ENCODE measurements at regions not wholly inside any gene's neighbourhood (a gene's known extent, or its start where the extent isn't known, plus 50 kb on each side); places are given as distances from the start of the nearest gene placed in this dataset.

- no peak overlapping the region for H3K4me3 ChIP-seq (ENCODE audit: low read length in 3 of 3)
- no peaks in the 10 kb centered on the region for H3K4me1 ChIP-seq (ENCODE audit: control insufficient read depth in 2 of 3, insufficient read depth in 2 of 3, low read depth in 1 of 3, low read length in 3 of 3)
- FAIRE-seq: no peak
- no peak overlapping the region for H3K9ac ChIP-seq (ENCODE audit: low read length in 3 of 3)
- no peak overlapping the region for H3K27ac ChIP-seq (ENCODE audit: low read depth in 2 of 2, low read length in 2 of 2)
- DNase-seq: no peak
- H3K27me3 ChIP-seq (ENCODE audit: control insufficient read depth, insufficient read depth, low read length): no peaks in the 10 kb centered on the region
- H3K36me3 ChIP-seq (ENCODE audit: control insufficient read depth in 2 of 3, insufficient read depth in 3 of 3, low read length in 3 of 3): no peaks in the 10 kb centered on the region
- TF ChIP-seq, protein P1, sequence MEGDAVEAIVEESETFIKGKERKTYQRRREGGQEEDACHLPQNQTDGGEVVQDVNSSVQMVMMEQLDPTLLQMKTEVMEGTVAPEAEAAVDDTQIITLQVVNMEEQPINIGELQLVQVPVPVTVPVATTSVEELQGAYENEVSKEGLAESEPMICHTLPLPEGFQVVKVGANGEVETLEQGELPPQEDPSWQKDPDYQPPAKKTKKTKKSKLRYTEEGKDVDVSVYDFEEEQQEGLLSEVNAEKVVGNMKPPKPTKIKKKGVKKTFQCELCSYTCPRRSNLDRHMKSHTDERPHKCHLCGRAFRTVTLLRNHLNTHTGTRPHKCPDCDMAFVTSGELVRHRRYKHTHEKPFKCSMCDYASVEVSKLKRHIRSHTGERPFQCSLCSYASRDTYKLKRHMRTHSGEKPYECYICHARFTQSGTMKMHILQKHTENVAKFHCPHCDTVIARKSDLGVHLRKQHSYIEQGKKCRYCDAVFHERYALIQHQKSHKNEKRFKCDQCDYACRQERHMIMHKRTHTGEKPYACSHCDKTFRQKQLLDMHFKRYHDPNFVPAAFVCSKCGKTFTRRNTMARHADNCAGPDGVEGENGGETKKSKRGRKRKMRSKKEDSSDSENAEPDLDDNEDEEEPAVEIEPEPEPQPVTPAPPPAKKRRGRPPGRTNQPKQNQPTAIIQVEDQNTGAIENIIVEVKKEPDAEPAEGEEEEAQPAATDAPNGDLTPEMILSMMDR (IDR thresholded peaks at IDR 0.05; ENCODE audit: borderline replicate concordance, extremely low read depth, insufficient read depth): no peak
- intact Hi-C loops (cut with DNase I): no loop called here
- peaks cover 0 to 5% (median 0%) of the 10 kb centered on the region in 3 donors for H3K9me3 ChIP-seq (ENCODE audit: control insufficient read depth in 2 of 3, insufficient read depth in 1 of 3, low read length in 3 of 3)
These were observed 464.8 kb upstream of the RGS6 start for GRCh38 chr14:71467361-71467811.

- no peak for FAIRE-seq
These were observed 463.5 kb upstream of the RGS6 start for GRCh38 chr14:71468701-71469100.

DNA sequence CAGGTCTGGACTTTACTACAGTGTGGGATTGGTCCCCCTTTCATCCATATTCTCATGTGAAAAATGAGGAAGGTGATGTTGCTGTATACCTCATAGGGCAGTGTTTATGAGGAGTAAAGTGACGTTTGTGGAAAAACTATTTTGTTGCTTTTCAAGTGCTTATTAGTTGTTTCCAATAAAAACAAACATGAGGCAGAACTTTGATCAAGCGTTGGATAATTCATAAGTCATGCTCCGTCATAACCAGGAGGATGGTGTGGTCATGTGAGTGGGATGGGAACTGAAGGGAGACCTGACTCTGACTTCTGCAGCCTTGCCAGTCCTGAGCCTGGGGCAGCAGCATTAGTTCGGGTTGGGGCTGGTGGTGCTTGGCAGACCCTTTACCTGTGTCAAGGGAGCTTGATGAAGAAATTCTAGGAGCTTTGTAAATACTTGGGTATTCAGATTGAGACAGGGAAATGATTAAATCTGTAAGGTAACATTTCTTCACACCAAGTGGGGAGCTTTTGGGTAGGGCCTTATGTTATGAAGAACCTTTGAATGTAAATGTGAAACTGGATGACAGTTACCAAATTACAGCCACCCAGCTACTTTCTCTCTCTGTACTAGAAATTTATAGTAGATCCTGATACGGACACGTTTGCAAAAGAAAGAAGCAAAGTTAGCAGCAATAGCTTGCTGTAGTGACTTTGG is 462.4 kb upstream of the RGS6 start:
- FAIRE-seq (no peak), DNase-seq (no peak)
- H3K27ac ChIP-seq (ENCODE audit: low read depth in 2 of 2, low read length in 2 of 2): no peak overlapping the region
- no peaks in the 10 kb centered on the region for H3K9me3 ChIP-seq (ENCODE audit: control insufficient read depth in 2 of 3, insufficient read depth in 1 of 3, low read length in 3 of 3)
- intact Hi-C loops (cut with DNase I): no loop called here
- no peak overlapping the region for H3K9ac ChIP-seq (ENCODE audit: low read length in 3 of 3)
- H3K4me1 ChIP-seq (ENCODE audit: control insufficient read depth in 2 of 3, insufficient read depth in 2 of 3, low read depth in 1 of 3, low read length in 3 of 3): no peaks in the 10 kb centered on the region
- no peaks in the 10 kb centered on the region for H3K36me3 ChIP-seq (ENCODE audit: control insufficient read depth in 2 of 3, insufficient read depth in 3 of 3, low read length in 3 of 3)
- TF ChIP-seq, protein P1 (IDR thresholded peaks at IDR 0.05; ENCODE audit: borderline replicate concordance, extremely low read depth, insufficient read depth): no peak
- H3K4me3 ChIP-seq (ENCODE audit: low read length in 3 of 3): no peak overlapping the region
- no peaks in the 10 kb centered on the region for H3K27me3 ChIP-seq (ENCODE audit: control insufficient read depth, insufficient read depth, low read length)

More at GRCh38 chr14:71468701-71469100, 463.5 kb upstream of the RGS6 start:
- DNase-seq: no peak
- H3K4me1 ChIP-seq (ENCODE audit: control insufficient read depth in 2 of 3, insufficient read depth in 2 of 3, low read depth in 1 of 3, low read length in 3 of 3): no peaks in the 10 kb centered on the region
- no peaks in the 10 kb centered on the region for H3K36me3 ChIP-seq (ENCODE audit: control insufficient read depth in 2 of 3, insufficient read depth in 3 of 3, low read length in 3 of 3)
- H3K27me3 ChIP-seq (ENCODE audit: control insufficient read depth, insufficient read depth, low read length): no peaks in the 10 kb centered on the region
- H3K27ac ChIP-seq (ENCODE audit: low read depth in 2 of 2, low read length in 2 of 2): no peak overlapping the region
- intact Hi-C loops (cut with DNase I): no loop called here
- H3K4me3 ChIP-seq (ENCODE audit: low read length in 3 of 3): no peak overlapping the region
- H3K9ac ChIP-seq (ENCODE audit: low read length in 3 of 3): no peak overlapping the region
- TF ChIP-seq, protein P1 (IDR thresholded peaks at IDR 0.05; ENCODE audit: borderline replicate concordance, extremely low read depth, insufficient read depth): no peak
- peaks cover 0 to 3% (median 0%) of the 10 kb centered on the region in 3 donors for H3K9me3 ChIP-seq (ENCODE audit: control insufficient read depth in 2 of 3, insufficient read depth in 1 of 3, low read length in 3 of 3)

Data from kidney (tissue), 13 donors.